NCI-H460 (cell line): ENCODE measurements at regions not wholly inside any gene's neighbourhood (a gene's known extent, or its start where the extent isn't known, plus 50 kb on each side); places are given as distances from the start of the nearest gene placed in this dataset.

Source experiments
- DNase-seq: peaks from one replicate; pipeline ENCODE4 v3.0.0-alpha.2; 2016; ENCODE audit warnings: low read depth; ENCODE audit errors: extremely low read depth

- no peak for DNase-seq
Observed at GRCh38 chr2:65802298-65802942, 370.0 kb upstream of the SPRED2 start.

- DNase-seq = no peak
Observed at GRCh38 chr2:65800998-65801397, 368.6 kb upstream of the SPRED2 start.

- no peak for DNase-seq
Observed at GRCh38 chr2:65799141-65799854, 366.9 kb upstream of the SPRED2 start.

GRCh38 chr2:65798641-65799040 is 366.2 kb upstream of the SPRED2 start:
- DNase-seq = no peak

GRCh38 chr2:65794994-65795393 is 362.6 kb upstream of the SPRED2 start:
- no peak for DNase-seq

GRCh38 chr2:65791404-65791975 is 359.1 kb upstream of the SPRED2 start:
- DNase-seq = no peak

GRCh38 chr2:65790676-65790935 is 358.2 kb upstream of the SPRED2 start:
- no peak for DNase-seq

- no peak for DNase-seq
Observed at GRCh38 chr2:65789923-65790675, 357.7 kb upstream of the SPRED2 start.

DNA sequence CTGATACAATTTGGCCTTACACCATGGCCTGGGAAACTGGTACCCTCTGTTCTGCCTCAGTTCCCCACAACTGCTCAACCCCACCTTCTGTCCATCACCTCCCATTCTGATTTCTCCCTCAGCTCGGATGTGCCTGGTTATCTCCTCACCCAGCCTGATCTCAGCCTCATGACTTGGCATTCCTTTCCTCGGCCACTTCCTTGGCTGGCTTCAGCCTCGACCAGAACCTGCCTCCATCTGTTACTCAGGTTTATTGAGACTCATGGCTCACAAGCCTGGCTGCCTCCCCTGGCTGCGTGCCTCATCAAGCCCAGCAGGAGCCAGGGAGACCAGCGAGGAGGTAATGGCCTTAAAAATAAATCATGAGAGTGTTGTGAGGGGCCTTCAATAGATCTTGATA is 356.2 kb upstream of the SPRED2 start:
- no peak for DNase-seq

- DNase-seq = no peak
Observed at GRCh38 chr2:65786765-65787164, 354.4 kb upstream of the SPRED2 start.

- no peak for DNase-seq
Observed at GRCh38 chr2:65786007-65786717, 353.8 kb upstream of the SPRED2 start.

GRCh38 chr2:65782996-65783650 is 350.7 kb upstream of the SPRED2 start:
- no peak for DNase-seq

- no peak for DNase-seq
Observed at GRCh38 chr2:65782186-65782585, 349.8 kb upstream of the SPRED2 start.

DNA sequence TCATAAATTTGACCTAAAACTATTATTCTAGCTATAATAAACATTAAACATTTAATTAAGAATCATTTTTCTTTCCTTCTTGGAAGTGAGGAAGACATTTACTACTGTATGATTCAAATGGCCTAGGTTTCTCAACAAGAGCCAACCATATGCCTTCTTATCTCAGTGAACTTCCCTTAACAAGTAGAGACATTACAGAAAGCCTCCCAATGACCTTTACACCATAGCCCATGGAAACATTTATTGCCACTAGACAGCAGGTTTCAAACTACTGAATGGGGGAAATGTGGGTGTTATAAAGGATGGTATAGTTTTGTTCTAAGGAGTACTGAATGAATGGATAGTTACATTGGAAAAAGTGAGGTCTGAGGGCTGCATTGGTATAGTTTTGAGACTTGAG is 349.4 kb upstream of the SPRED2 start:
- DNase-seq = no peak

DNA sequence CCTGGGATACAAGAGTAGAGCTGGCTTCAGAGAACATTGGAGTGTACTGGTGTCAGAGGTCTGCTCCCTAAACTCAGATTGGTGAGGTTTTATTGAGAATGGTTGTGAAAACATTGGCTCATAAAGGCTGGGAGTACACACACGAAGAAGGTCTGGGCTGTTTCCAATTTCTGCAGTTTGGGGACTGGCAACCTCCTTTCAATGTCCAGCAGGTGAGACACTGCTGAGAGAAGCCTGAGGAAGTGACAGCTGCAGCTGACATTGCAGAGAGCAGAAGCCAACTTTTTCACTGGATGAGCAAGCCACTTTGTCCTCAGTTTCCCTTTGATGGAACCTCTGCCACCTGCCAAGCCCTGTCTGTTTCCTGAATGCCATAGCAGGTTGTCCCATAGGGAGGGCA is 346.6 kb upstream of the SPRED2 start:
- no peak for DNase-seq

DNA sequence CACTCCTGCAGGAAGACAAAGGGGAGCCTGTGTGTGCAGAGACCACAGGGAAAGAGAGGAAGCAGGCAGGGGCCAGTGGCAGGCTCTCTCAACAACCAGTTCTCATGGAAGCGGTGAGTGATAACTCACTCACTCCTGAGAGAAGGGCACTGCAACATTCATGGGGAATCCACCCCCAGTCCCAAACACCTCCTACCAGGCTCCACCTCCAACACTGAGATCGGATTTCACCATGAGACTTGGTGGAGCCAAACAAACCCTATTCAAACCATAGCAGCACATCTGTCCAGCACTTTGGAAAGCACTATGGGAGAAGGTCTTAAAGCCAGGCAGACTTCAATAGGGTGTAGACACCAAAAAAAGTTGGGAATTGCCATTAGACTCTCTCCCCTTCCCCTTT is 345.7 kb upstream of the SPRED2 start:
- no peak for DNase-seq

GRCh38 chr2:65775839-65776238 is 343.4 kb upstream of the SPRED2 start:
- DNase-seq = no peak

GRCh38 chr2:65767946-65768345 is 335.5 kb upstream of the SPRED2 start:
- no peak for DNase-seq

- no peak for DNase-seq
Observed at GRCh38 chr2:65766768-65767267, 334.4 kb upstream of the SPRED2 start.

DNA sequence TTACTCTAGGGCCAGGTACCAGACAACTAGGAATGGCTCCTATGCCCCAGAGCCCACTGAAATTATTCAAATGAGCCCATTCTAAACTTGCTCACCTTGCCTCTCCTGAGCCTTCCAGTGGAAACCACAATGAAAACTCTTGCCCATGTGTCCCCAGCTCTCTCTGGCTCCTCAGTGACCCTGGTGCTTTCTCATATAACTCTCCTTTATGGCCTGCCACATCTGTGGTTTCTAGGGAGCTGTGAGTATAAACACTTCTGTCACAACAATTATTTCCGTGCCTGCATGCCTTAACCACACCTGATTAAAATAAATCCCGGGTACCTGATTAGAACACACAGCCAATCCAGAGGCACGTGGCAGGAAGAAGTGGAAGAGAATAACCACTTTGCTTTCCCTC is 333.0 kb upstream of the SPRED2 start:
- no peak for DNase-seq
